Retina (tissue), 1 donor: ENCODE measurements at regions not wholly inside any gene's neighbourhood (a gene's known extent, or its start where the extent isn't known, plus 50 kb on each side); places are given as distances from the start of the nearest gene placed in this dataset.
"Not testable (repeated sequence)": the region's sequence is repeated elsewhere in the genome, so short reads cannot be mapped to it uniquely, and the experiment has no call there.

Experiments
- DNase-seq: peaks from one replicate; pipeline ENCODE4 v3.0.0-alpha.2; 2016

- no peak for DNase-seq
Measured at GRCh38 chrX:5695971-5696370, 532.7 kb downstream of the NLGN4X start.

DNA sequence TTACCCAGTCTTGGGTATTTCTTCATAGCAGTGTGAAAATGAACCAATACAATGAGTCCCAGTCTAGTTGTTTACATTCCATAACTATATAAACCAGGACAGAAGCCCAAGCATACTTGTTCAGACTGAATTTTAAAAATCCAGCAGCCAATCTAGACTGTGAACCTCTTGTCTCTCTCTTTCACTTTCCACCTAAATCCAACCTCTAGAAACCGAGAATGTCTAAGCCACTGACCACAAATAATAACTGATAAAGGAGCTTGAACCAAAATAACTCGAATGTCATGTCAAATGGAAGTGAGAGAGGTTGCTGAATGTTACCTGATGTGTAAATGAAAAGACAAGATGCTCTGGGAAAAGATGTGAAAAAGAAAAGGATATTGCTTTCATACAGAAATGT lies 544.7 kb downstream of the NLGN4X start:
- DNase-seq, result no peak

- no peak for DNase-seq
Measured at GRCh38 chrX:5681159-5681558, 547.5 kb downstream of the NLGN4X start.

DNA sequence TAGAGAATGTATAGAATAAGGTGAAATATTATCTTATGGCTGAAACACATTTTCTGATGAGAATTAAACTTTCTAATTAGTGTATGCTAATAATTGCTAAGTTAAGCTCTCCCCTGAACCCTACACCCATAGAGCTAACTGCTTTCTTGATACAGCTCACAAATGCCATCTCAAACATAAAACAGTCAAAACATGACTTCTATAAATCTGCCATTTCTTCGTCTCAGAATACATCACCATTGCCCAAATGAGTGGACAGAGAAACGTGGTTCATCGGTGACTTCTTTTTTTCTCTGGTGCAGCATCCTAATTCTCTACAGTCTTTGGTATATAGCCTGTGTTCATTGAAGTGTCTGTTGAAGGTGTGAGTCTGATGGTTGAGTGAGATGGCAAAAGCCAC lies 554.6 kb downstream of the NLGN4X start:
- no peak for DNase-seq

DNA sequence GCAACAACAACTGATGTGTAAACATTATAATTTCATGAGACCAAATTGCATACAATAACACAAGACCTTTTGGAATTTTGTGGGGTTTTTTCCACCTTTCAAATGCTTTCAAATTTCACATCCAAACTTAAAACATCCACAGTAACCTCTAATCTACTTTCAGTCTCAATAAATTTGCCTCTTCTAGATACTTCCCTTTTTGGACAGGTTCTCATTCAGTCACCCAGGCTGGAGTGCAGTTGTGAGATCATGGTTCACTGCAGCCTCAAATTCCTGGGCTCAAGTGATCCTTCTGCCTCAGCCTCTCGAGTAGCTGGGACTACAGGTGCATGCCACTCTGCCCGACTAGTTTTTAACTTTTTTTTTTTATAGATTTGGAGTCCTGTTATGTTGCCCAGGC lies 556.6 kb downstream of the NLGN4X start:
- no peak for DNase-seq

GRCh38 chrX:5666689-5667088 lies 562.0 kb downstream of the NLGN4X start:
- not testable (repeated sequence) for DNase-seq

DNA sequence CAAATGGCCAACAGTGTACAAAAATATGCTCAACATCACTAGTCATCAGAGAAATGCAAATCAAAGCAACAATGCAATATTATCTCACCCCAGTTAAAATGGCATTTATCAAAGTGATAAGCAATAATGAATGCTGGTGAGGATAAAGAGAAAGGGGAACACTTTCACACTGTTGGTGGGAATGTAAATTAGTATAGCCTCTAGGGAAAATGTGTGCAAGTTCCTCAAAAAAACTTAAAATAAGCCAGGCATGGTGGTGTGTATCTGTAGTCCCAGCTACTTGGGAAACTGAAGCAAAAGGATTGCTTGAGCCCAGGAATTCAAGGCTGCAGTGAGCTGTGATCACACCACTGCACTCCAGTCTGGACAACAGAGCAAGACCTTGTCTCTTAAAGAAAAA lies 572.1 kb downstream of the NLGN4X start:
- DNase-seq, result no peak

- DNase-seq, result no peak
Measured at GRCh38 chrX:5650904-5651303, 577.8 kb downstream of the NLGN4X start.

DNA sequence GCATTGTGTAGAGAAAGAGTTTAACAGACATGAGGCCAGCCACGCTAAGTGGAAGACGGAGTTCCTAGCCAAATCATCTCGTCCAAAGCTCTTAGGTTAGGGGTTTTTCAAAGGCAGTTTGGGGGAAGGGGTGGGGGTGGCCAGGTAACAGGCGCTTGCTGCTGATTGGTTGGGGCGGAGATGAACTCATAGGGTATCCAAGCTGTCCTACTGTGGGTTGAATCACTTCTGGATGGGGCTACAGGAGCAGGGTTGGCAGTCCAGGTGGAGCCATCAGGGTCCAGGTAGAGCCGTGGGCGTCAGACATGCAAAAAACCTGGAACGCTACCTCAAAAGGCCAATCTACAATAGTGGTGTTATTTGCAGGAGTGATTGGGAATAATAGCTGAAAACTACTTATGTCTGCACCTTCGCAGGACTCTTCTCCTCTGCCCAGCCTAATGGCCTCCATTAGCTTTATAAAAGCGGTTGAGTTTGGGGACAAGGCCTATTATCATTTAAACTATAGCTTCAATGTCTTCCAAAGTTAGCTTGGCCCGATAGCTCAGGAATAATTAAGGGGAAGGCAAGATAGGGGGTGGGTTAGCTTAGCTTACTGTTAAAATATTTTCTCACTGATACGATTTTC lies 579.6 kb downstream of the NLGN4X start:
- DNase-seq, result no peak

GRCh38 chrX:5646818-5647217 lies 581.8 kb downstream of the NLGN4X start:
- no peak for DNase-seq

DNA sequence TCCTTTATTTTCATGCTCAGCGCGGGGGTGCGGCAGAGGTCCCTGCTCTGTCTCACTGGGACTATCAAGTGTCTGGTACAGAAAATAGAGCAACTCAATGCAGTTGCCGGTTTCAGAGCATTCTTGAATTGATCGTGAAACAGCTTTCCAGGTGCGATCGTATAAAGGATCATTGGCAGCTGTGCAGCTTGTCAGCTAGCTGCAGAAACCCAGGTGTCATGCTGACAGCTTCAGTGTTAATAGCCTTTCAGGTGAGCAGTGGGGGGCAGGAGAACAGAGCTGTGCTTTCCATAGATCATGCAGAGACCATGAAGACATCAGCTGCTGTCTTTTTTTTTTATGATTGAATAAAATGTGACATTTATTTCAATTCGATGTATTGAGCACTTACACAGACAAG lies 583.9 kb downstream of the NLGN4X start:
- no peak for DNase-seq

DNA sequence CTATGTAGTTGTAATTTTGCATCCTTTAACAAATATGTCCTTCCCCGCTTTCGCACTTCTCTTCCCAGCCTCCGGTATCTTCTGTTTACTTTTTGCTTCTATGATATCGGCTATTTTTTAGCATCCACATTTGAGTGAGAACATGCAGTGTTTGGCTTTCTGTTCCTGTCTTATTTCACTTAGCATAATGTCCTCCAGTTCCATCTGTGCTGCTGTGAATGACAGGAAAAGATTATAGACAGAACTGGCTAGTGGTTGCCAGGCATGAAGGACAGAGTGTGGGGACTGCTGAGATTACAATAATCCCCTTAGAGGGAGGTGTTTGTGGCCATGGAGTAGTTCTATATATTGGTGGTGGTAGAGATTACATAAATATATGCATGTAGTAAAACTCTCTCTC lies 588.6 kb downstream of the NLGN4X start:
- DNase-seq, result no peak

DNA sequence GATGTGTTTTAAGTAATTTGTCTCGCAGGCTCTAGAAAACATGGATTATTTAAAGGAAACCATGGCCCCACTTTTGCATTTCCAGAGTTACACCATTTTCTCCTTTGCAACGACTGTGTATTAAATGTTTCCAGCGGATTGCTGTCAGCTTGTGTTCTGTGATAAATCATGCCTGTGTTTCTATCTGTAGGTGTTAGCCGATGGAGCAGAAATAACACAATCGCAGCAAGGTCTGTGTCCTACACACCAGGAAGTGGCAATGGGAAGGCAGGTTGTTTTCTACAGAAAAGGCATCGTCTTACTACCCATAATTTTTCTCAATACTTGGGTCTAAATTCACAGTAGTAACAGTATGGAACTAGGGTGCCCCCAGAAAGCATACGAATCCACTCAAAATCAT lies 590.1 kb downstream of the NLGN4X start:
- peak; percentile 23 for DNase-seq

- no peak for DNase-seq
Measured at GRCh38 chrX:5632887-5633286, 595.8 kb downstream of the NLGN4X start.

DNA sequence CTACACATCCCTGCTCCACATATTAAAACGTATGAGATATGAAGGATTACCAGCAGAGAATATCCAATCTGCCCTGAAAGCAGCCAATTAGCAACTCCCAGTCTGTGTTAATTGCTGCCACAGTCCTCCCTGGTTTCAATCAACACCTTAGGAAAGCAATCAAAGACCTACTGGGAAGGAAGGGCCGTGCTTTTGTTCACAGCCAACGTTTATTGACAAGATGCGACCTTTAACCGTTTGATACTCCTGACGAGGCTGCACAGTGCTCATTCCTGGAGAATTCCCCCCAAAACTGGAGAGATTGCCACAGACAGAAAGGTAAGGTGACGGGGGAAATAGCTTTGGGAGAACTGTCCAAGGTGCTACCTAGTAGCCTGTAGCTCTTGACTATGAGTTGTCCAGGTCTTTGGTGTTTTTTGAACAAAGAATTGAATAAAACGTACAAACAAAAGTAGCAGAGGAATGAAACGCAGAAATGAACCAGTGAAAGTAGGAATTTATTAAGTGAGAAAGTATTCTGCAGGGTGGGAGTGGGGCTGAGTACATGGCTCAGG lies 596.5 kb downstream of the NLGN4X start:
- no peak for DNase-seq

GRCh38 chrX:5617666-5618065 lies 611.0 kb downstream of the NLGN4X start:
- DNase-seq, result no peak

DNA sequence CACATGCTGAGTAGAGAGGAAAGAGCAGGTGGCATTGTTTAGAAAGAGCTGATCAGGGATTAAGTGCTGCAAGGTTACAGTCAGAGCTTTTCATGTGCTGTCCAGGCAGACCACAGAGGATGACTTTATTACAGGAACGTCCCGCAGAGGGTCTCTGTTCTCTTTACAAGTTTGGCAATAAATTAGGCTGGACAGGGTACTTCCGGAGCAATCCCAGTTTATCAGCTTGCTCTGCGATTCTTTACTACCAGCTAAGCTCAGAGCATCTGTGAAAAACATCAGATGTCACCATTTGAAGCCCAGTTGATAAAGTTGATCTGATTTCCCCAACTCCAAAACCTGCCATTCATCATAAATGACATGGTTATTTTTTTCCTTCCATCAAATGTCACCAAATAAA lies 633.1 kb downstream of the NLGN4X start:
- no peak for DNase-seq

DNA sequence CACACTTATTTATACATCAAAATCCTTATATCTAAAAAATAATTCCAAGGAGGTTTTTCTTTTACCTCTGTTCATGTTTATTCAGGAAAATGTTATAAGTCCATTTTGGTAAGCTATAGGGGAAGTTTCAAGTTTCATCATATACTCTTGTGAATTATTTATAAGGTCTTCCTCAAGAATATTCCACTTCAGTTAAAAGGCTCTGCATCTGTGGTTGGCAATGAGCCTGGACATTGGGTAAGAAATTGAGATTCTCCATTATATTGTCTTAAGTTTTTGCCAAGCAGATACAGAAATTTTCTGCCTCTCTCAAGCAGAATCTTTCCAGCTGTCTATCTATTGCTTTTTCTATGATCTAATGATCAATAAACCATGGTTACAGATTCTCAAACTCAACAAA lies 641.9 kb downstream of the NLGN4X start:
- no peak for DNase-seq

DNA sequence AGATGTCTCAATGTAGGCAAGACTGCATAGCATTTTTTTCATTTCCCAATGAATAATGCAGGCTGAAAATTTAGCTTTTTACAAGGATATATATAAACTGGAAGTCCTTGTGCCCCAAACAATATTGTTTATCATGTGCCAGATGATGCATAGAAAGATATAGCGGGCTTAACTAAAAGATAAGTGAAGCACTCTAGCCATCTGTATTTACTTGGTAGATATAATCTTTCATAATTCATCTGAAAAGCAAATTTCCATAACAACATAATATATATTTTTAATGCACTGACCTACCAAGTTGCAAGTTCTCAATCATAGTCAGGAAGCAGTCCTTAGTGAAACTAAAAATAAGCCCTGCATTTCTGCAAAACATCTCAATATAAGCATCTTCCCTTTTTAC lies 653.3 kb downstream of the NLGN4X start:
- no peak for DNase-seq

GRCh38 chrX:5568934-5569333 lies 659.7 kb downstream of the NLGN4X start:
- DNase-seq, result no peak

- DNase-seq, result no peak
Measured at GRCh38 chrX:5559386-5559785, 669.3 kb downstream of the NLGN4X start.

DNA sequence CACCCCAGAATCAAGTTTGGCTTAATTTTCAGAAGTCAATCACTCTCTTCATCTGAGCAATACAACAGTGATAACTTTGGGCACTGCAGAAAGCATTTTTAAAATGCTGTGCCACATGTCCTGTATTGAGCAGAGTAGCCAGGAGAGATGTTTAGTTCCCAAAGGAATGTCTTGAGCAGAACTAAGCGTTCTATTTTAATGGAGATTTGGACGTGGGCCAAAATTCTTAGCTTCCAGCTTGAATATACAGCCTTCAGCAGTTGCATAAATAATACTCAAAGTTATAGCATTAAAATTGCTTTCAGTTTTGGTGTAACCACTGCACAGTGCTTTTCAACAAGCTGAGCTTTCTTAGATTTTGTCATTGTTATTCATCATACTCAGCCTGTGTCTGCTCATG lies 679.2 kb downstream of the NLGN4X start:
- no peak for DNase-seq

DNA sequence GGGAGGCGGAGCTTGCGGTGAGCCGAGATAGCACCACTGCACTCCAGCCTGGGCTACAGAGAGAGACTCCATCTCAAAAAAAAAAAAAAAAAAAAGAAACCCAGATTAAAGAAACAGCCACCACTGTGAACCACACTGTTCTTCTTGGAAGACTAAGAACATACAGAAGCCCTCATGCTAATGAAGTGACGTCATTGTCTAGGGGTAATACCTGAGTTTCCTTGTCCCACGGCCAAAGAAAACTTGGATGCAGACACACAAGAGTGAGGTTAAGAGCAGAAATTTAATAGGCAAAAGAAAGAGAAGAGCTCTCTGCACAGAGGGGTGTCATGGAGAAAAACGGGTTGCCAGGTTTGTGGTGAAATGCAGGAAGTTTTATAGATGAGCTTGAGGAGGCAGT lies 691.6 kb downstream of the NLGN4X start:
- no peak for DNase-seq

- no peak for DNase-seq
Measured at GRCh38 chrX:5536261-5536660, 692.4 kb downstream of the NLGN4X start.

DNA sequence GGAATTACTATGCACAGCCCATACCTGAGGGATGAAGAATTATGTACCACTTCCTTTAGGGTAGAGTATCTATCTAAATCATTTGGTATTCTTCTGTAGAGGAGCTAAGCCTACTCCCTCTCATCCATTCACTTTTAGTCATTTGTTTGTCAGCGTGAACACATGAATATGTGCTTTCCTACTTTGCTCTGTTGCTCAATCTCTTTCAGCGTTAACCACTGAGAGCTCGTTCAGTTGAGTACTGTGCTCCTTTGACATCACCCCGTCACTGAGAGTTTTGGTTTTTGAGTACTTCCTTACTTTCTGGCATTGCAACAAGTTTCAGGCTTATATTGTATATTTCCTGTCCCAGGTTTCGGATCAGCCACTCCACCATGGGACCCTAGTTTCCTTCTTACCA lies 700.6 kb downstream of the NLGN4X start:
- no peak for DNase-seq
